HEK293T (cell line): ENCODE measurements at regions not wholly inside any gene's neighbourhood (a gene's known extent, or its start where the extent isn't known, plus 50 kb on each side); places are given as distances from the start of the nearest gene placed in this dataset.

Experiments used
- CTCF ChIA-PET: fragments of 350-600 bp; formaldehyde crosslinking; extraction: SDS; loops from one replicate; lab custom pipeline; 2021; ENCODE audit warnings: antibody characterized with exemption, inconsistent platforms; lab: Yijun Ruan, JAX
- POLR2A ChIA-PET: fragments of 350-600 bp; formaldehyde crosslinking; extraction: SDS; loops from one replicate; lab custom pipeline; 2020; ENCODE audit warnings: antibody characterized with exemption, inconsistent platforms; lab: Yijun Ruan, JAX
- DNase-seq: peaks from one replicate; pipeline ENCODE4 v3.0.0; 2012; ENCODE audit warnings: mixed read lengths; ENCODE audit errors: extremely low spot score
- ARNT ChIP-seq: fragments of 450-650 bp; IDR thresholded peaks from 2 replicates; pipeline ENCODE4 v1.6.1; 2017; ENCODE audit warnings: mild to moderate bottlenecking
- BHLHE40 ChIP-seq: fragments of 450-650 bp; IDR thresholded peaks from 2 replicates; pipeline ENCODE4 v1.6.1; 2016; ENCODE audit warnings: mild to moderate bottlenecking, moderate library complexity, borderline replicate concordance
- CTBP1 ChIP-seq: fragments of 450-650 bp; IDR thresholded peaks from 2 replicates; pipeline ENCODE4 v1.6.1; 2016; ENCODE audit warnings: borderline replicate concordance
- ELF4 ChIP-seq: fragments of 450-650 bp; IDR thresholded peaks from 2 replicates; pipeline ENCODE4 v1.6.1; 2017; ENCODE audit warnings: antibody characterized with exemption
- FOXA1 ChIP-seq: fragments of 450-650 bp; IDR thresholded peaks from 2 replicates; pipeline ENCODE4 v1.6.1; 2016; ENCODE audit warnings: mild to moderate bottlenecking
- FOXK2 ChIP-seq: fragments of 450-650 bp; IDR thresholded peaks from 2 replicates; pipeline ENCODE4 v1.6.1; 2016; ENCODE audit warnings: mild to moderate bottlenecking
- FOXM1 ChIP-seq: fragments of 450-650 bp; IDR thresholded peaks from 2 replicates; pipeline ENCODE4 v1.6.1; 2017; ENCODE audit warnings: mild to moderate bottlenecking, borderline replicate concordance
- HDGF ChIP-seq: fragments of 450-650 bp; IDR thresholded peaks from 2 replicates; pipeline ENCODE4 v1.6.1; 2017; ENCODE audit warnings: antibody characterized with exemption, borderline replicate concordance
- L3MBTL2 ChIP-seq: fragments of 450-650 bp; conservative IDR thresholded peaks from 2 replicates; pipeline ENCODE4 v1.6.1; 2016; ENCODE audit warnings: mild to moderate bottlenecking
- LEF1 ChIP-seq: fragments of 450-650 bp; IDR thresholded peaks from 2 replicates; pipeline ENCODE4 v1.6.1; 2017; ENCODE audit warnings: mild to moderate bottlenecking, borderline replicate concordance
- NFRKB ChIP-seq: fragments of 450-650 bp; IDR thresholded peaks from 2 replicates; pipeline ENCODE4 v1.6.1; 2016; ENCODE audit warnings: mild to moderate bottlenecking, moderate library complexity
- SP1 ChIP-seq: fragments of 450-650 bp; IDR thresholded peaks from 2 replicates; pipeline ENCODE4 v1.6.1; 2017
- SUZ12 ChIP-seq: fragments of 450-650 bp; IDR thresholded peaks from 2 replicates; pipeline ENCODE4 v1.6.1; 2016; ENCODE audit warnings: mild to moderate bottlenecking
- TARDBP ChIP-seq: fragments of 450-650 bp; IDR thresholded peaks from 2 replicates; pipeline ENCODE4 v1.6.1; 2016
- ZNF384 ChIP-seq: fragments of 450-650 bp; IDR thresholded peaks from 2 replicates; pipeline ENCODE4 v1.6.1; 2016
- TF ChIP-seq, protein P1 (sequence below): fragments of 450-650 bp; IDR thresholded peaks from 2 replicates; pipeline ENCODE4 v1.6.1; 2016

GRCh38 chr5:164998142-164998541 is 1492.7 kb downstream of the MAT2B start:
- no peak for DNase-seq
- ChIA-PET POLR2A (no interaction called here), CTCF (no interaction called here)
- no peak for TF ChIP-seq FOXM1
- no peak for TF ChIP-seq FOXA1
- no peak for TF ChIP-seq HDGF
- no peak for TF ChIP-seq FOXK2
- no peak for TF ChIP-seq NFRKB
- TF ChIP-seq, protein P1, sequence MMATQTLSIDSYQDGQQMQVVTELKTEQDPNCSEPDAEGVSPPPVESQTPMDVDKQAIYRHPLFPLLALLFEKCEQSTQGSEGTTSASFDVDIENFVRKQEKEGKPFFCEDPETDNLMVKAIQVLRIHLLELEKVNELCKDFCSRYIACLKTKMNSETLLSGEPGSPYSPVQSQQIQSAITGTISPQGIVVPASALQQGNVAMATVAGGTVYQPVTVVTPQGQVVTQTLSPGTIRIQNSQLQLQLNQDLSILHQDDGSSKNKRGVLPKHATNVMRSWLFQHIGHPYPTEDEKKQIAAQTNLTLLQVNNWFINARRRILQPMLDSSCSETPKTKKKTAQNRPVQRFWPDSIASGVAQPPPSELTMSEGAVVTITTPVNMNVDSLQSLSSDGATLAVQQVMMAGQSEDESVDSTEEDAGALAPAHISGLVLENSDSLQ = no peak
- TF ChIP-seq CTBP1 = no peak

- TF ChIP-seq SP1 = no peak
- no peak for TF ChIP-seq ARNT
- no peak for TF ChIP-seq ZNF384
- TF ChIP-seq CTBP1 = no peak
- TF ChIP-seq FOXK2 = no peak
- TF ChIP-seq, protein P1 = no peak
- TF ChIP-seq L3MBTL2 = no peak
- TF ChIP-seq FOXM1 = no peak
- TF ChIP-seq FOXA1 = no peak
- no peak for TF ChIP-seq TARDBP
- TF ChIP-seq NFRKB = no peak
- TF ChIP-seq ELF4 = no peak
- no peak for TF ChIP-seq LEF1
- POLR2A ChIA-PET = no interaction called here
- CTCF ChIA-PET = no interaction called here
Measured at GRCh38 chr5:164998590-164998989, 1493.2 kb downstream of the MAT2B start.

DNA sequence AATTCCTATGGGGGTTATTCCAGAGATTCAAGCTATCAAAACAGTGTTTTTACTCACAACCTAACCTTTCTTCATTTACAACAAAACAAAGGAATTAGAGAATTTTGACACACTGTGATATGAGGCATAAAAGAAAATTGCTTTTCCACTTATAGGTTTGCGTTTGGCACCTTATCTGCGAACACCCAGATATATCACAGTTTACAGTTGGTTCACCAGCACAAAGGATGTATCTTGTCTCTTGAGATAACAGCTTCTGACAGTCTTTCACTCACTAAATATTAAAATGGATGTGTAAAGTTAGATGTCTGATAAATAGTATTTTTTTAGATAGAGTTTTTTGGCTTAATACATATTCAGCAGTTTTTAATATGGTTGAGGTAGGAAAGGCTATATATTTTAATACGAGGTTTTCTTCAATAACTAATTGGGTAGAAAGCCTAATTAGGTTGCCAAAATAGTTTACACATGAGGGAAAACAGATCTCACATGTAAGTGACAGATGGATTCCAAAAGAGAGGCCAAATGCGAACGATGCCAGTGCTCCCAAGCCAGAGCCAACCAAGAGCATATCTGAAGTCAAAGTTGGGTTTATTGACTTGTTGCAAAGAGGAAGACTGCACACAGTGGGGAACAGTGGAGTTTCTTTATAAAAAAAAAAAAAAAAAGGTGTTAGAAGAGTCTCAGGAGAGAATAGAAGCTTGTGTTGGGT is 1495.2 kb downstream of the MAT2B start:
- DNase-seq = no peak
- TF ChIP-seq, protein P1 = no peak
- TF ChIP-seq HDGF = no peak
- no peak for TF ChIP-seq NFRKB
- no peak for TF ChIP-seq LEF1
- TF ChIP-seq ZNF384 = no peak
- TF ChIP-seq CTBP1 = no peak
- no peak for TF ChIP-seq BHLHE40
- TF ChIP-seq SP1 = no peak
- CTCF ChIA-PET = interaction anchor here (0.7 kb wide), 1 partner anchor 132 kb away, joined by 6 read pairs; no protein-coding TSS in a partner anchor
- POLR2A ChIA-PET = no interaction called here

More at GRCh38 chr5:164998590-164998989, 1493.2 kb downstream of the MAT2B start:
- DNase-seq = no peak

DNA sequence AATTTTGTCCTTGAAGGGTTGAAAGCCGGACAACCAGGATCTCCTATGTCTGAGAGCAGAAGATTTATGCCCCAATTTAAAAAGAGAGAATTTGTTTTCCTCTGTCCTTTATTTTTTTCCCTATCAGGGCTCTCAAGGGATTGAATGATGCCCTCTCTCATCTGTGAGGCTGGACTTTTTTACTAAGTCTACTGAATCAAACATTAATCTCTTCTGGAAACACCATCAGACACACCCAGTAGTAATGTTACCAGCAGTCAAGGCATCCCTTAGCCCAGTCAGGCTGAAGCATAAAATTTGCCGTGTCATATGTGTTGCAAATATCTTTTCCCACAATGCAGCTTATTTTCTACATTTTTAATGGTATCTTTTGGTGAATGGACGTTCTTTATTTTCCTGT is 1497.9 kb downstream of the MAT2B start:
- ChIA-PET POLR2A (no interaction called here), CTCF (no interaction called here)
- no peak for TF ChIP-seq ZNF384
- no peak for TF ChIP-seq L3MBTL2
- no peak for DNase-seq

GRCh38 chr5:165004175-165004574 is 1498.8 kb downstream of the MAT2B start:
- DNase-seq = no peak
- TF ChIP-seq LEF1 (no peak), FOXA1 (no peak), CTBP1 (no peak), BHLHE40 (no peak), TARDBP (no peak), L3MBTL2 (no peak), FOXK2 (no peak), FOXM1 (no peak), HDGF (no peak), SUZ12 (no peak), ELF4 (no peak), SP1 (no peak), ARNT (no peak), ZNF384 (no peak), NFRKB (no peak)
- TF ChIP-seq, protein P1 = no peak
- POLR2A ChIA-PET = no interaction called here
- CTCF ChIA-PET = no interaction called here

DNA sequence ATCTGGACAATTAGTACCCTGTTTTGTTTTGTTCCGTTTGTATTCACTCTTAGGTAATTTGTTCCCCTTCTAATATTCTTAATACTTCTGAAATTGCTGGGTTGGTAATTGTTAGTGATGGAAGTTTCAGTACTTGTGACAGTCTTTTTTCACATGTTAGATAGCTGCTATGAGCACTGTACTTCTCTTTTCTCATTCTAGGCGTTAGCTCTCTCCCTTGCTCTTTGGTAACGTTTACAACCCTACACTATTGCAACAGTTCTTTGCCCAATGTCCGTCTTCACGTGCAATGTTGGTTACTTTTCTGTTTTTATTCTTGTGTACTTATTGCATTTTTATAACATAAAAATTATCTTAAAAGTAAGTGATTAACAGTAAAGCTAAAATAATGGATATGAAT is 1509.0 kb downstream of the MAT2B start:
- DNase-seq = no peak
- POLR2A ChIA-PET = no interaction called here
- TF ChIP-seq FOXM1 (no peak), NFRKB (no peak), BHLHE40 (no peak), ZNF384 (no peak), CTBP1 (no peak), TARDBP (no peak), FOXA1 (no peak), ELF4 (no peak), LEF1 (no peak), SP1 (no peak), FOXK2 (no peak), ARNT (no peak), SUZ12 (no peak), HDGF (no peak), L3MBTL2 (no peak)
- TF ChIP-seq, protein P1 = no peak
- CTCF ChIA-PET = no interaction called here
